DND-41 (cell line): ENCODE measurements at regions not wholly inside any gene's neighbourhood (a gene's known extent, or its start where the extent isn't known, plus 50 kb on each side); places are given as distances from the start of the nearest gene placed in this dataset.

Experiments used
- ATAC-seq: fragments of 200-7000 bp; cut with Tn5 transposase; 3 replicates; pipeline ENCODE4 v1.9.1; 2021; ENCODE audit warnings: low read depth; ENCODE audit not compliant: insufficient read depth
- DNase-seq: peaks from one replicate; pipeline ENCODE4 v3.0.0-alpha.2; 2020
- H2AFZ ChIP-seq: 2 replicates; pipeline ENCODE4 v1.6.0; 2012; ENCODE audit warnings: low read depth, low read length
- H3K27ac ChIP-seq: 2 replicates; pipeline ENCODE4 v1.5.1; 2012; ENCODE audit warnings: low read length, inconsistent platforms
- H3K27me3 ChIP-seq: fragments of 200-600 bp; sonication (generic); 2 replicates; pipeline ENCODE4 v1.6.0; 2012; ENCODE audit warnings: low read length, mild to moderate bottlenecking, inconsistent platforms; ENCODE audit not compliant: insufficient read depth, poor library complexity
- H3K36me3 ChIP-seq: 2 replicates; pipeline ENCODE4 v1.5.1; 2012; ENCODE audit warnings: low read length, inconsistent platforms; ENCODE audit not compliant: insufficient read depth
- H3K4me1 ChIP-seq: 2 replicates; pipeline ENCODE4 v1.5.1; 2012; ENCODE audit warnings: mild to moderate bottlenecking, low read length; ENCODE audit not compliant: insufficient read depth
- H3K4me2 ChIP-seq: 2 replicates; pipeline ENCODE4 v1.6.0; 2012; ENCODE audit warnings: mild to moderate bottlenecking, moderate library complexity, low read length, inconsistent platforms; ENCODE audit not compliant: insufficient read depth
- H3K4me3 ChIP-seq, 2 experiments: fragments of 200-600 bp in 1 of 2; shearing (Covaris generic) in 1 of 2; 2 replicates each; pipeline ENCODE4 v1.5.1; 2012 to 2016; ENCODE audit warnings: inconsistent platforms in 2 of 2, low read length in 2 of 2, mild to moderate bottlenecking in 2 of 2, low read depth in 1 of 2, moderate library complexity in 1 of 2
- H3K79me2 ChIP-seq: 2 replicates; pipeline ENCODE4 v1.6.0; 2012; ENCODE audit warnings: low read length, inconsistent platforms; ENCODE audit not compliant: insufficient read depth
- H3K9ac ChIP-seq: 2 replicates; pipeline ENCODE4 v1.6.0; 2012; ENCODE audit warnings: low read depth, mild to moderate bottlenecking, inconsistent platforms, low read length, moderate library complexity
- H3K9me3 ChIP-seq: 2 replicates; pipeline ENCODE4 v1.5.1; 2012; ENCODE audit warnings: low read length, moderate library complexity, mild to moderate bottlenecking, inconsistent platforms; ENCODE audit not compliant: insufficient read depth, severe bottlenecking
- H4K20me1 ChIP-seq: 2 replicates; pipeline ENCODE4 v1.6.0; 2012; ENCODE audit warnings: low read length; ENCODE audit not compliant: insufficient read depth
- CTCF ChIP-seq: IDR thresholded peaks from 2 replicates; pipeline ENCODE4 v1.5.1; 2012; ENCODE audit warnings: borderline replicate concordance, low read length, moderate library complexity, mild to moderate bottlenecking; ENCODE audit not compliant: poor library complexity, severe bottlenecking; ENCODE audit errors: extremely low read depth
- EZH2 ChIP-seq: IDR thresholded peaks from 3 replicates; pipeline ENCODE4 v1.6.1; 2012; ENCODE audit warnings: borderline replicate concordance, low read depth, mild to moderate bottlenecking, moderate library complexity, low read length, inconsistent platforms; ENCODE audit not compliant: severe bottlenecking

GRCh38 chr20:56793916-56794315, 164.8 kb downstream of the TFAP2C start:
- no peak overlapping the region for H3K27ac ChIP-seq
- TF ChIP-seq CTCF, result no peak
- no peak for TF ChIP-seq EZH2
- no peak for DNase-seq

GRCh38 chr20:56795492-56795891, 166.4 kb downstream of the TFAP2C start:
- Histone ChIP-seq H3K27ac (no peak overlapping the region), H4K20me1 (peaks cover 3% of the 10 kb centered on the region; the same call in 1 of the 2 replicates), H3K79me2 (no peaks in the 10 kb centered on the region), H3K4me1 (no peaks in the 10 kb centered on the region), H3K27me3 (peaks cover 10% of the 10 kb centered on the region), H2AFZ (no peak overlapping the region), H3K36me3 (no peaks in the 10 kb centered on the region), H3K4me2 (no peak overlapping the region), H3K4me3 (no peak overlapping the region), H3K9ac (no peak overlapping the region), H3K9me3 (no peaks in the 10 kb centered on the region)
- TF ChIP-seq CTCF (no peak), EZH2 (no peak)
- no peak for ATAC-seq
- no peak for DNase-seq

More at GRCh38 chr20:56793916-56794315, 164.8 kb downstream of the TFAP2C start:
- no peak overlapping the region for H3K9ac ChIP-seq
- no peaks in the 10 kb centered on the region for H3K4me1 ChIP-seq
- peaks cover 3% of the 10 kb centered on the region; the same call in 1 of the 2 replicates for H4K20me1 ChIP-seq
- H3K4me3 ChIP-seq, result no peak overlapping the region
- peaks cover 5% of the 10 kb centered on the region for H3K27me3 ChIP-seq
- ATAC-seq, result no peak
- no peaks in the 10 kb centered on the region for H3K79me2 ChIP-seq
- H2AFZ ChIP-seq, result no peak overlapping the region
- no peaks in the 10 kb centered on the region for H3K9me3 ChIP-seq
- H3K4me2 ChIP-seq, result no peak overlapping the region
- H3K36me3 ChIP-seq, result no peaks in the 10 kb centered on the region

- Histone ChIP-seq H3K4me3 (no peak overlapping the region), H3K4me2 (no peak overlapping the region), H2AFZ (no peak overlapping the region), H3K9me3 (no peaks in the 10 kb centered on the region), H3K27me3 (peaks cover 10% of the 10 kb centered on the region), H3K9ac (no peak overlapping the region), H4K20me1 (peaks cover 3% of the 10 kb centered on the region; the same call in 1 of the 2 replicates), H3K79me2 (no peaks in the 10 kb centered on the region), H3K4me1 (no peaks in the 10 kb centered on the region), H3K27ac (no peak overlapping the region), H3K36me3 (no peaks in the 10 kb centered on the region)
- TF ChIP-seq CTCF (no peak), EZH2 (no peak)
- no peak for DNase-seq
- ATAC-seq, result no peak
Measured at GRCh38 chr20:56796345-56796744, 167.2 kb downstream of the TFAP2C start.

- no peaks in the 10 kb centered on the region for H3K79me2 ChIP-seq
- TF ChIP-seq EZH2 (no peak), CTCF (no peak)
- H3K9me3 ChIP-seq, result no peaks in the 10 kb centered on the region
- no peak overlapping the region for H3K4me2 ChIP-seq
- no peak overlapping the region for H3K27ac ChIP-seq
- H3K27me3 ChIP-seq, result peaks cover 5% of the 10 kb centered on the region
- no peak for ATAC-seq
- no peak overlapping the region for H2AFZ ChIP-seq
- H3K36me3 ChIP-seq, result no peaks in the 10 kb centered on the region
- H3K4me1 ChIP-seq, result no peaks in the 10 kb centered on the region
- no peaks in the 10 kb centered on the region for H4K20me1 ChIP-seq
- no peak overlapping the region for H3K4me3 ChIP-seq
- no peak for DNase-seq
- no peak overlapping the region for H3K9ac ChIP-seq
Measured at GRCh38 chr20:56797023-56797422, 167.9 kb downstream of the TFAP2C start.
